ENCODE measurements at regions not wholly inside any gene's neighbourhood (a gene's known extent, or its start where the extent isn't known, plus 50 kb on each side); places are given as distances from the start of the nearest gene placed in this dataset.

DNA sequence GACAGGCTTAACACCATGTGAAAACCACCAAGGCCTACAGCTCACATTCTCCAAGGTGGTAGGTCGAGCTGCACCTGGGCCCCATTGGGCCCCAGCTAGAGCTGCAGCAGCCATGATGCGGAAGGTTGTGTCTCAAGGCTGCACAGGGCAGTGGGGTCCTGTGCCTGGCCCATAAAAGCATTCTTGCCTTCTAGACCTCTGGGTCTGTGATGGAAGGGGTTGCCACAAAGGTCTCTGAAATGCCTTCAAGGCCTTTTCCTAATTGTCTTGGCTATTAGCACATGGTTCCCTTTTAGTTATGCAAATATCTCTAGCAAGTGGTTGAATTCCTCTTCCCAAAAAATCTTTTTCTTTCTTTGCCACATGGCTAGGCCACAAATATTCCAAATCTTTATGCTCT lies 52.5 kb upstream of the C11orf58 start:
- no peaks in the 10 kb centered on the region for H3K4me1 Mint-ChIP-seq
- H3K9me3 Mint-ChIP-seq: no peaks in the 10 kb centered on the region
- H3K27me3 Mint-ChIP-seq: peaks cover 5% of the 10 kb centered on the region
- H3K4me3 Mint-ChIP-seq: no peak overlapping the region
- H3K27ac Mint-ChIP-seq: no peak overlapping the region
- POLR2A ChIA-PET: no interaction called here
- DNase-seq (no peak), ATAC-seq (ENCODE audit: low read depth) (no peak)
- no peaks in the 10 kb centered on the region for H3K36me3 Mint-ChIP-seq

DNA sequence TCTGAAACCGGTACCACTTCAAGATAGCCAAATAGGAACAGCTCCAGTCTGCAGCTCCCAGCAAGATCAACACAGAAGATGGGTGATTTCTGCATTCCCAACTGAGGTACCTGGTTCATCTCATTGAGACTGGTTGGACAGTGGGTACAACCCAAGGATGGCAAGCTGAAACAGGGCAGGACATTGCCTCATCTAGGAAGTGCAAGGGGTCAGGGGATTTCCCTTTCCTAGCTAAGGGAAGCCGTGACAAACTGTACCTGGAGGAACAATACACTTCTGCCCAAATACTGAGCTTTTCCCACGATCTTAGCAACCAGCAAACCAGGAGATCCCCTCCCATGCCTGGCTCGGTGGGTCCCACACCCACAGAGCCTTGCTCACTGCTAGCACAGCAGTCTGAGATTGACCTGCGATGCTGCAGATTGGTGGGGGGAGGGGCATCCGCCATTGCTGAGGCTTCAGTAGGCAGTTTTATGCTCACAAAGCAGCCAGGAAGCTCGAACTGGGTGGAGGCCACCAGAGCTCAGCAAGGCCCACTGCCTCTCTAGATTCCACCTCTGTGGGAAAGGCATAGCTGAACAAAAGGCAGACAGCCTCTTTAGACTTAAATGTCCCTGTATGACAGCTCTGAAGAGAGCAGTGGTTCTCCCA lies 59.9 kb upstream of the C11orf58 start:
- Mint-ChIP-seq H3K4me3 (no peak overlapping the region), H3K4me1 (no peaks in the 10 kb centered on the region), H3K9me3 (peaks cover 3% of the 10 kb centered on the region), H3K27me3 (peaks cover 6% of the 10 kb centered on the region), H3K27ac (no peak overlapping the region), H3K36me3 (no peaks in the 10 kb centered on the region)
- POLR2A ChIA-PET: no interaction called here
- ATAC-seq (ENCODE audit: low read depth): no peak
- DNase-seq: no peak

DNA sequence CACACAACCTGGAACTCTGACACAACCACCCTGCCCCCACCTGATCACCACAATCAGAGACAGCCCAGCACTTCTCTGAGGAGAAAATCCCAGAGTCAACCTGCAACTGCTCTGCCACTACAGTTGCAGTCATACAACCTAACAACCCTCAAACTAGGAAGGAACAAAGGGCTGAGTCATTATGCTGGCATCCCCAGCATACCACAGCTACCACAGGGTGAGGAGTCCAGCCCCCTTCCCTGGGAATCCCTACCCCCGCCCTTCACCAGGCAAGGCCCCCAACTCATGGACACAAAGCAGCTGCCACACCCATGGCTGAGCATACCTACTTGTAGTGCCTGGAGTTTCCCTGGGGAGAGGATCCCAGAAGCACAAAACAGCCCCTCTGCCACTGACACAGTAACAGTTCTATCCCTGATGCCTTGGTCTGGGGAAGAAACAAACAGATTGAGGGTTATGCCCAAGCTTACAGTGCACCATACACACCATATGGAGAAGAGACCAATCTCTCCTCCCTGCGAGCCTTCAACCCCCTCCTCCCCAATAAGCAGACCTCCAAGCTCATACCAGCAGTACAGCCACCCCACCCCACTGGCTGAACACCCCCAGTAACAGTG lies 68.5 kb upstream of the C11orf58 start:
- no peak overlapping the region for H3K27ac Mint-ChIP-seq
- H3K9me3 Mint-ChIP-seq: peaks cover 9% of the 10 kb centered on the region
- no peak for ATAC-seq (ENCODE audit: low read depth)
- DNase-seq: no peak
- H3K36me3 Mint-ChIP-seq: no peaks in the 10 kb centered on the region
- H3K4me3 Mint-ChIP-seq: no peak overlapping the region
- H3K4me1 Mint-ChIP-seq: no peaks in the 10 kb centered on the region
- no peaks in the 10 kb centered on the region for H3K27me3 Mint-ChIP-seq
- POLR2A ChIA-PET: no interaction called here

DNA sequence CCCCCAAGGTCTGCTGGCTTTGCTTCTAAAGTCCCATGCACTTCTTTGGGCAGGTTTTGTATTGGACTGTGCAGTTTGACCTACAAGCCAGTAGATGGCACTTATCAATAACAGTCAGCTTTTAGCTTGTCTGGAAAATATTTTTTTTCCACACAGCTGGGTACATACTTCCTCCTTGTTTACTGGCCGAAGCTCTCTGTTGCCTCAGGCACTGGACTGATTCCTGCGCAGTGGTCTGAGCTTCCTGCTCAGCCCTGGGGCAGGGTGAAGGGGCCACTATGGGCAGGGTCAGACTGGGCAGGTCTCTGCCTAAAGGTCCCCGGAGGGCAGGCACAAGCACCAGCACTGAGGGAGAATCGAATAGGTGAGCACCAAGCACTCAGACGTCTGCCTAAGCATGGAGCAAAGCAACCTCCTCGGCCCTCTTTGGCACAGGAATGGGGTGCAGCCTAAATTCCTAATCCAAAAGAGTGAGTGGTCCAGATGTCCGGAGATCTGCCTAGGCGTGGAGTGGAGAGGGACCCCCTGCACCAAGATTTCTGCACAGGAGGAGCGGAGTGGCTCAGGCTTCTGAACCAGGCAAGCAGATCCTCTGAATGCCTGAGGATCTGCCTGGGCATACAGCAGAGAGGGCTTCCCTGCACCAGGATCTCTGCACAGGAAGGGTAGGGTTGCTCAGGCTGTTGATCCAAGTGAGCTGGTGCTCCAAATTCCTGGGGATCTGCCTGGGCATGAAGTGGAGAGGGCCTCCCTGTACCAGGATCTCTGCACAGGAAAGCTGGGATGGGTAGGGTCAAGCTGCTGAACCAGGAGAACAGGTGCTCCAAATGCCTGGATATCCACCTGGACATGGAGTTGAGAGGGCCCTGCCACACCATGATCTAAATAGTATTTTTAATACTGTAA lies 105.9 kb upstream of the C11orf58 start:
- no peak overlapping the region for H3K27ac Mint-ChIP-seq
- POLR2A ChIA-PET: no interaction called here
- H3K36me3 Mint-ChIP-seq: no peaks in the 10 kb centered on the region
- no peaks in the 10 kb centered on the region for H3K27me3 Mint-ChIP-seq
- H3K4me3 Mint-ChIP-seq: no peak overlapping the region
- H3K9me3 Mint-ChIP-seq: peaks cover 4% of the 10 kb centered on the region
- no peaks in the 10 kb centered on the region for H3K4me1 Mint-ChIP-seq
- ATAC-seq (ENCODE audit: low read depth) (no peak), DNase-seq (no peak)

DNA sequence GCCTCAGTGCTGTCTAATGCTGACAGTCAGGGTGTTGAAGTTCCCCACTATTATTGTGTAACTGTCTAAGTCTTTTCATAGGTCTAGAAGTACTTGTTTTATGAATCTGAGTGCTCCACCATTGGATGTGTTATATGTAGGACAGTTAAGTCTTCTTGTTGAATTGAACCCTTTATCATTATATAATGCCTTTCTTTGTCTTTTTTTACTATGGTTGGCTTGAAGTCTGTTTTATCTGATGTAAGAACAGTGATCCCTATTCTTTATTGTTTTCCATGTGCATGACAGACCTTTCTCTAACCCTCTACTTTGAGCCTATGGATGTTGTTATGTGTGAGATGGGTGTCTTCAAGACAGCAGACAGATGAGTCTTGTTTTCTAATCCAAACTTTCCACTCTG lies 107.8 kb upstream of the C11orf58 start:
- H3K9me3 Mint-ChIP-seq: peaks cover 4% of the 10 kb centered on the region
- no peak for ATAC-seq (ENCODE audit: low read depth)

DNA sequence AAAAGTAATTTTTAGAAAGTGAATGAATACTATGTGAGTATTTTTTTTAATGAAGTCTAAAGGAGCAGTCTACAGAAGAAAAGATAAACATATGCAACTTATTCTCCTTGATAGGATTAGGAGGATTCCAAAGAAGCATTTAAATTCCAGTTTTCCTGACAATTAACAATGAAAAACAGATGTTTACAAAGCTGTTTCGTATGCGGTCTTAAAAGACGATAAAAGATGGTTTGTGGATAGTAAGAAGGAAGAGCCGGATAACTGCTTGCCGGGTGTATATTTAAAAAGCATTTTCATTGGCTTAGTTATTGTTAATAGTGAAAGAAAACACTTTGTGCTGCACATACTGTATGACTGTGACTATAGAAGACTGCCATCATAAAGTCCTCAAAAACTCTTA lies 120.0 kb upstream of the C11orf58 start:
- peaks cover 7% of the 10 kb centered on the region for H3K4me1 Mint-ChIP-seq
- POLR2A ChIA-PET: no interaction called here
- no peak for ATAC-seq (ENCODE audit: low read depth)
- H3K36me3 Mint-ChIP-seq: no peaks in the 10 kb centered on the region
- no peak overlapping the region for H3K4me3 Mint-ChIP-seq
- peaks cover 3% of the 10 kb centered on the region for H3K9me3 Mint-ChIP-seq
- H3K27me3 Mint-ChIP-seq: peaks cover 30% of the 10 kb centered on the region
- no peak for DNase-seq
- no peak overlapping the region for H3K27ac Mint-ChIP-seq

More for the DNA sequence above, 107.8 kb upstream of the C11orf58 start:
- POLR2A ChIA-PET: no interaction called here
- no peaks in the 10 kb centered on the region for H3K36me3 Mint-ChIP-seq
- H3K4me1 Mint-ChIP-seq: no peaks in the 10 kb centered on the region
- H3K27me3 Mint-ChIP-seq: no peaks in the 10 kb centered on the region
- H3K27ac Mint-ChIP-seq: no peak overlapping the region
- no peak overlapping the region for H3K4me3 Mint-ChIP-seq
- DNase-seq: no peak

DNA sequence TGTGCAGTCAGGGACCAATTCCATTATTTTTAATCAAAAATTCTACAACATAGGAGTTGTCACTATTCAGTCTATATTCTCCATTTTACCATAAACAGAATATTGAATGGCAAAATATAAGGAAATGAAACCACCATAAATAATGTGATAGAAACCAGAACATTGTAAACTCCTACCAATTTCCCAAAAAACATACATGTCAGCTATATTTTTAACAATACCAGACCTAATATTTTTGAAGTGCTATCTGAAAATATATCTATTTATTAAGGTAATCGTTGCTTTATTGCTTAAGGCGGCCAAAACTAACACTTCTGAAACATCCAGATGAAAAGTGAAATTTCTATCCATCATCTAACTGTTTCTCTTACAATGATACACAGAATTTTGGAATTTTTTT lies 123.0 kb upstream of the C11orf58 start:
- POLR2A ChIA-PET: no interaction called here

DNA sequence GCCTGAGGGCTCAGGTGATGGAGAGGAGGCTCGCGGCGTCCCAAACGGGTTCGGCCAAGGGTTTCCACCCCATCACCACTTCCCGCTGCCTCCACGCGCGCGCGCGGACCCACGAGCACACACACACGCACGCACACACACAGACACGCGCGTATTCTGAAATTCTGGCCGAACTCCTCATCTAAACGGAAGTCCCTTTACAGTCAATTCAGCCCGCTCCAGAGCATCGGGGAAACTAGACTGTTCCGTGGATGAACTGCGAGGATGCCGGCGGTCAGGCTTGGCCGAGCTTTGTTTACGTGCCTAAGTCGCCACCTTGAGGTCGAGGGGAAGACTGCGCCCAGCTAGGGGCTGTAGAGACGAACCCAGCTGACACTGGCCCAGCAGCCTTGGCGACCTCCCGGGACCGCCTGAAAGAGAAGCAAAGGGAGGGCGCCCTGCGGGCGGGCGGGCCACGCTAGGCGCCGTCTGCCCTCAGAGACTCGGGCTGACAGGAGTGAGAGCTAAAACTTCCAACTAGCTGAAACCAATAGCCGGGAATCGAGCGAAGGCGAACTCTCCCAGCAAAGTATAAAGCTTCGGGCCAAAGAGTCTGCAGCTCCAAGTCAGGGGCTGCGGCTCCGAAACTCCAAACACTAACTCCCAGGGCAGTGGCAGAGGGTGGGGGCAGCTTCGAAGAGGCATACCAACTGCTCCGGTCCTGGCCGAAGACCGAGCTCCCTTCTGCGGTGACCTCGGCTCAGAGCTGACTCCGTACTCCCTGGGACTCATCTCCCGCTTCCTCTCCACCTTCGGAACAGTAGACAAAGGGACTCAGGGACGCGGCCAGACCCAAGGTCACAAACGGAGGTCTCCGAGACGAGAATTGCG lies 124.7 kb upstream of the C11orf58 start:
- Mint-ChIP-seq H3K27ac (no peak overlapping the region), H3K36me3 (peaks cover 3% of the 10 kb centered on the region), H3K27me3 (peaks cover 54% of the 10 kb centered on the region), H3K9me3 (no peaks in the 10 kb centered on the region), H3K4me1 (peaks cover 22% of the 10 kb centered on the region), H3K4me3 (peak overlapping the region; percentile 71)
- POLR2A ChIA-PET: interaction anchor here (0.7 to 1.1 kb wide), 2 partner anchors 9 to 676 kb away, joined by 3 read pairs; no protein-coding TSS in a partner anchor
- DNase-seq: peak; percentile 73
- peak; percentile 94 for ATAC-seq (ENCODE audit: low read depth)

More for the DNA sequence above, 123.0 kb upstream of the C11orf58 start:
- Mint-ChIP-seq H3K36me3 (peaks cover 3% of the 10 kb centered on the region), H3K27me3 (peaks cover 54% of the 10 kb centered on the region), H3K4me3 (no peak overlapping the region), H3K27ac (no peak overlapping the region), H3K9me3 (no peaks in the 10 kb centered on the region), H3K4me1 (peaks cover 22% of the 10 kb centered on the region)
- no peak for DNase-seq
- ATAC-seq (ENCODE audit: low read depth): no peak

DNA sequence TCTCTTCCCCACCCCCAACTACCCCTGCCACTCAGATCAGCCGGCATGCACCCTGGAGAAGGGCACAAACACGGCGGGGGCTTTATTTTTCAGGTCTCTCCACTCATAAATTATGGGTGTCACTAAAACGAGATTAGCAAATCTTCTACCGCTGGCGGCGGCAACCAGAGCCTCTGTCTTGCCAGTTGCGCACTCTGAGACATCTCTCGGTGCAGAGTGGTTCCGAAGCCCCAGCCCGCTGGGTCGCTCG lies 125.3 kb upstream of the C11orf58 start:
- H3K27ac Mint-ChIP-seq: no peak overlapping the region
- H3K4me1 Mint-ChIP-seq: peaks cover 22% of the 10 kb centered on the region
- peaks cover 54% of the 10 kb centered on the region for H3K27me3 Mint-ChIP-seq
- POLR2A ChIA-PET: interaction anchor here (1.3 kb wide), 1 partner anchor 10 kb away, joined by 3 read pairs; no protein-coding TSS in a partner anchor
- peak overlapping the region; percentile 71 for H3K4me3 Mint-ChIP-seq
- H3K9me3 Mint-ChIP-seq: no peaks in the 10 kb centered on the region
- ATAC-seq (ENCODE audit: low read depth) (peak; percentile 29), DNase-seq (no peak)
- peaks cover 3% of the 10 kb centered on the region for H3K36me3 Mint-ChIP-seq

DNA sequence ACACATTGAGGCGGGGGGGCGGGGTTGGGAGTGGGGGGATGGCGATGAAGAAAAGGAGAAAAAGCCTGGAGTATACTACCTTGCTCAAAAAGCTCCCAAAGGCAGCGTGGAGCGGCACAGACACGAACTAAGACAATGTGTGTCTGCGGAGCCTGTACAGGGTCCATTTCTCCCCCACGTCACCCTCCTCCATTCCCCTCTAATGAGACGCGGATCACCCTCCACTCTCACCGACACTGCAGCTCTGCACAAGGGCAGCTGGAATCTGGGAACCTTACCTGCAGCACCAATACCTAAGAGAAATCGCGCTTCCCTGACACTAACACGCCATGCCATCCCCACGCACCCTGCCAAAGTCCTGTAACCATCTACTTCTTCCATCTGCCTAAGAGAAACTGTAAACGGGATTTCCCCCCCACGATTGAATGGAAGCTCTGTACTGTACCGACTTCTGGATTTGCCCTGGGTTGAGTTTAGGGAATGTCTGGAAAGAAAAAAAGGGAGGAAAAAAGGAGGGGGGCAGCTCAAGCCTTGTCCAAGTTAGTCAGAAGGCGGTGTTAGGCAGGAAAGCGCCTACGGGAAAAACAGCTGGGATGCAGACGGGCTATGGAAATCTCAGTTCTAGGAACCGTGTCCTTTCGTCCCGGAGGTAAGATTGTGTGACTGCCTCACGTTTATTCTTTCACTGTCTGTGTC lies 125.7 kb upstream of the C11orf58 start:
- Mint-ChIP-seq H3K27ac (no peak overlapping the region), H3K4me3 (peak overlapping the region; percentile 71), H3K9me3 (no peaks in the 10 kb centered on the region), H3K4me1 (peaks cover 22% of the 10 kb centered on the region), H3K27me3 (peaks cover 54% of the 10 kb centered on the region), H3K36me3 (peaks cover 3% of the 10 kb centered on the region)
- POLR2A ChIA-PET: interaction anchor here (1.3 kb wide), 1 partner anchor 9 kb away, joined by 3 read pairs; no protein-coding TSS in a partner anchor
- no peak for ATAC-seq (ENCODE audit: low read depth)
- DNase-seq: no peak

DNA sequence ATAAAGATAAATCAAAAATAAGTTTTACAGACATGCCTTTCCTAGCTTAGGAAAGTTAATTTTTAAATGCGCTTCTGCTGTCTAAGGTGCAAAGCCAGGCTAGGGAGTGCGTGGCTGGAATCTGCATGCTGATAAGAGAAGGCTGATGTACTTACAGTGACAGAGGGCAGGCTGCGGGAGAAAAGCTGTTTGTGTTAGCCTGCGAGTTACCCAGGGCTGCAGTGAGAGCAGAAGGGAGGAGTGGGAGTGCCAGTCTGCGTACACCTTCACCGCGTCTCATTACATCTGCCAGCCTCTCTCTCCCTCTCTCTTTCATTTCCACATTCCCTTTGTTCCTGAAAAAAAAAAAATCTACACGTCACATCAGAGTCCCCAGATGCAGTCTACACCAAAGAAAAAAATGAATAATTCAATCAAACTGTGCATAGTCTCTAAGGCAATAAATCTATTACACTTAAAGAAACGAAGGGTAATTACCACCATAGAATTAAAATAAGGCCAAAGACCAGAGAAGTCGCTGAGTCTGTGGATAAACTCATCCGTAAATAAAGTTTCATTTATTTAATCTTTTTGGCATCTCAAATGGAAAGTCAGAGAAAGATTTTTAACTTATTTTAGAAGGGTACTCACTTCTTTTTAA lies 126.4 kb upstream of the C11orf58 start:
- Mint-ChIP-seq H3K27me3 (peaks cover 53% of the 10 kb centered on the region), H3K4me3 (no peak overlapping the region), H3K27ac (no peak overlapping the region), H3K36me3 (peaks cover 3% of the 10 kb centered on the region), H3K9me3 (no peaks in the 10 kb centered on the region), H3K4me1 (peaks cover 22% of the 10 kb centered on the region)
- POLR2A ChIA-PET: interaction anchor here (1.3 kb wide), 1 partner anchor 8 kb away, joined by 3 read pairs; no protein-coding TSS in a partner anchor
- ATAC-seq (ENCODE audit: low read depth) (no peak), DNase-seq (no peak)

DNA sequence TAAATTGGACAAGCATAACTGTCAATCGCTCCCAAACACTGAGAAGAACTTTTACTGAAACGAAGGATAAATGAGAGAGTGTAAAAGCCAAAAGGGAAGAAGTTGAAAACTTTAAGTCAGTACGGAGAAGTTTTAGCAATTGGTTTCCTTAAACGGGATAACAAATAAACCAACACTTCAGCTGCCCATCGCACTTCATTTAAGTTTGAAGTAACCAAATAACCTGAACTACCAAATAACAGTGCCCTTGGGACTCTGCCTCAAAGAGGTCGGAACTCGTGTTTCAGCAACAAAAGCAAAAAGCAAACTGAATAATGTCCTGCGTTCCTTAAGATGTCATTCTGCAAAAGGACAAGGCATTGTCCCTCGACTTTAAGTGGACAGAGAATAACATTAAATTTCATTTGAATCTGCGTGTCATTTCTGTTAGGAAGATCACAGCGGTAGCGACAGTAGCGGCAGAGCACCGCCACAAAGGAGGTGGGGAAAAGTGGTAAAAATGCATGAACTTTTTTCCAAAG lies 127.0 kb upstream of the C11orf58 start:
- Mint-ChIP-seq H3K36me3 (peaks cover 3% of the 10 kb centered on the region), H3K27ac (no peak overlapping the region), H3K9me3 (no peaks in the 10 kb centered on the region), H3K27me3 (peaks cover 55% of the 10 kb centered on the region), H3K4me1 (peaks cover 25% of the 10 kb centered on the region), H3K4me3 (no peak overlapping the region)
- DNase-seq (no peak), ATAC-seq (ENCODE audit: low read depth) (no peak)
- POLR2A ChIA-PET: no interaction called here

Data from activated naive CD8-positive, alpha-beta T cell treated with anti-CD3 and anti-CD28 coated beads, Interleukin-2, amount 10 ng/mL, durations not matched to agents 7 days and 5 days (primary cell).